Effector memory CD8-positive, alpha-beta T cell (primary cell): ENCODE measurements at regions not wholly inside any gene's neighbourhood (a gene's known extent, or its start where the extent isn't known, plus 50 kb on each side); places are given as distances from the start of the nearest gene placed in this dataset.

Source experiments
- ATAC-seq: fragments of 150-1000 bp; cut with Tn5 transposase; replicated peaks from 2 replicates; pipeline ENCODE4 v1.10.0; 2021; ENCODE audit warnings: mild to moderate bottlenecking, moderate library complexity
- DNase-seq, 3 experiments: peaks; one replicate each; pipeline ENCODE4 v3.0.0; 2021
- H3K27ac Mint-ChIP-seq, 2 donors: one replicate each; pipeline ENCODE4 v1.8.0; 2022; ENCODE audit warnings: mild to moderate bottlenecking in 2 of 2, mixed read lengths in 2 of 2, moderate library complexity in 2 of 2
- H3K27me3 Mint-ChIP-seq, 2 donors: one replicate each; pipeline ENCODE4 v1.8.0; 2022; ENCODE audit warnings: mixed read lengths in 2 of 2
- H3K36me3 Mint-ChIP-seq: one replicate; pipeline ENCODE4 v1.8.0; 2022; ENCODE audit warnings: mild to moderate bottlenecking, moderate library complexity, mixed read lengths; ENCODE audit not compliant: insufficient read depth
- H3K4me1 Mint-ChIP-seq, 2 donors: one replicate each; pipeline ENCODE4 v1.8.0; 2022; ENCODE audit warnings: low read depth in 2 of 2, mixed read lengths in 2 of 2
- H3K4me3 Mint-ChIP-seq, 2 donors: one replicate each; pipeline ENCODE4 v1.8.0; 2022; ENCODE audit warnings: mild to moderate bottlenecking in 2 of 2, mixed read lengths in 2 of 2, moderate library complexity in 2 of 2
- H3K9me3 Mint-ChIP-seq, 2 donors: one replicate each; pipeline ENCODE4 v1.8.0; 2022; ENCODE audit warnings: mixed read lengths in 2 of 2

DNA sequence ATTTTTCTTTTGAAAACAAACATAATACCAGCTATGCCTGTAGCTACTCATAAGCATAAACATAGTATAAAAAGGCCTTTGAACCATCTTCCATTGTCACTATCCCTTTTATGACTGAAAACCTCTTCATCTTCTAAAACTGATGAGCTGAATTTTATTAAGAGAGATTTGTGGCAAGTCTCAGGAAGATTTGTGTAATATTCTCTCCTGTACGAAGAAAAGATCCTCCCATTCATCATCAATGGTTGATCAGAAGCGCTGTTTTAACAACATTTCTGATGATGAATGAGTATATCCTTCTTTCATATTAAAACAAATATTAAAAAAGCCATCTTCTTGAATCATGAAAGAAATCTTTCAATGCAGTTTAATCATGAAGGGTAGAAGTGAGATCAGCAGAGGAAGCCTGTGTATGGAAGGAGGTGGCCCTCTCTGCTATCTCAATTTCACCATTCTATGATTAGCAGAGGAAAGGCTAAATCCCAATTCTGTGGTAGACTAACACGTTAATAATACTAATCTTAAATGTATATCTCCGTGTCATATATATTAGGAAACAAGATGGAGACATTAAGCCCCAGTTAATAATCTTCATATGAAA is 430.2 kb downstream of the FRK start:
- Mint-ChIP-seq H3K27me3 (no peaks in the 10 kb centered on the region), H3K4me3 (no peak overlapping the region), H3K9me3 (peaks cover 0 to 6% of the 10 kb centered on the region in 2 donors), H3K36me3 (no peaks in the 10 kb centered on the region), H3K27ac (no peak overlapping the region), H3K4me1 (no peaks in the 10 kb centered on the region)
- DNase-seq (no peak), ATAC-seq (no peak)

GRCh38 chr6:115629415-115629814 is 431.3 kb downstream of the FRK start:
- ATAC-seq, result no peak

DNA sequence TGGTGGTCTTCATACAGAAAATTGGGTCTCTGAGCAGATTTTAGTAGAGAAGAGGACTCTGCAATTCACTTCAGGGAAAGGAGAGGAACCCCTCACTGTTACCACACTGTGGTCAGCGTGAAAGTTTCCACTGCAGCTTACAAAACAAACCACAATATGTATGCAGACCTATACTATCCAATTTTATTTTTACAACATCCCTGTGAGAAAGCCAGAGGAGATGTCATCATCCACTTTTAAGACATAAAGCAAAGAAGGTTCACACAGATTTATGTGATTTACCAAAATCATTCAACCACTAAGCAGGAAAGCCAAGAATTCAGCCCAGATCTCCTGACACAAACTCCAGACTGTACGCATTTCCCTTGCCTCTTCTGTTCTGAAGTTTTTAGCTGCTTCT is 442.4 kb downstream of the FRK start:
- no peak for DNase-seq
- Mint-ChIP-seq H3K9me3 (peaks cover 0 to 11% of the 10 kb centered on the region in 2 donors), H3K36me3 (no peaks in the 10 kb centered on the region), H3K4me1 (no peaks in the 10 kb centered on the region), H3K27ac (no peak overlapping the region), H3K4me3 (no peak overlapping the region), H3K27me3 (no peaks in the 10 kb centered on the region)
- ATAC-seq, result no peak

More at GRCh38 chr6:115629415-115629814, 431.3 kb downstream of the FRK start:
- H3K27ac Mint-ChIP-seq, result no peak overlapping the region
- no peaks in the 10 kb centered on the region for H3K27me3 Mint-ChIP-seq
- no peaks in the 10 kb centered on the region for H3K36me3 Mint-ChIP-seq
- no peak overlapping the region for H3K4me3 Mint-ChIP-seq
- no peaks in the 10 kb centered on the region for H3K4me1 Mint-ChIP-seq
- H3K9me3 Mint-ChIP-seq, result peaks cover 0 to 6% of the 10 kb centered on the region in 2 donors
- no peak for DNase-seq

GRCh38 chr6:115617031-115617430 is 443.7 kb downstream of the FRK start:
- Mint-ChIP-seq H3K4me1 (no peaks in the 10 kb centered on the region), H3K27me3 (no peaks in the 10 kb centered on the region), H3K27ac (no peak overlapping the region), H3K9me3 (peaks cover 0 to 9% of the 10 kb centered on the region in 2 donors), H3K4me3 (no peak overlapping the region), H3K36me3 (no peaks in the 10 kb centered on the region)
- ATAC-seq (no peak), DNase-seq (no peak)

DNA sequence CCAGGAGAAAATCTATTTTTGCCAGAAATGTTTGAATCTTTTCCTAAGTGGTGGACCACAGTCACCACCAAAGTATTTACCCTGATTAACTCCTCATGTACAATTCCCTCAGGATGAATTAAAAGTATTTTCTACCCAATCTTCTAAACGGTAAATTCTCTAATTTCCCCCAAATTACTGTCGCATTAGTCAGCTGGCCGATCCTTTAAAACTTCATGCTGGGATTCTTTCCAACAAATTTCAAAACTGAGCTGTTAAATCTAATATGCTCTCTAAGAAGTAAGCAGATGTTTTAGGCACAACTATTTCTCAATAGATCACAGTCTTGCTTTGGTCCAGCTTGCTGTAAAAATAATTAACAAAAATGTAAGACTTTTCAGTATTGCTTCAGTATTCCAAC is 447.2 kb downstream of the FRK start:
- H3K36me3 Mint-ChIP-seq, result no peaks in the 10 kb centered on the region
- ATAC-seq (no peak), DNase-seq (no peak)
- no peak overlapping the region for H3K4me3 Mint-ChIP-seq
- H3K9me3 Mint-ChIP-seq, result peaks cover 9 to 10% of the 10 kb centered on the region in 2 donors
- no peak overlapping the region for H3K27ac Mint-ChIP-seq
- H3K27me3 Mint-ChIP-seq, result no peaks in the 10 kb centered on the region
- no peaks in the 10 kb centered on the region for H3K4me1 Mint-ChIP-seq

GRCh38 chr6:115612796-115613479 is 447.8 kb downstream of the FRK start:
- Mint-ChIP-seq H3K36me3 (no peaks in the 10 kb centered on the region), H3K27ac (no peak overlapping the region), H3K27me3 (no peaks in the 10 kb centered on the region), H3K9me3 (peaks cover 9 to 10% of the 10 kb centered on the region in 2 donors), H3K4me3 (no peak overlapping the region), H3K4me1 (no peaks in the 10 kb centered on the region)
- no peak for DNase-seq
- no peak for ATAC-seq

- Mint-ChIP-seq H3K36me3 (no peaks in the 10 kb centered on the region), H3K4me3 (no peak overlapping the region), H3K9me3 (peaks cover 8 to 10% of the 10 kb centered on the region in 2 donors), H3K4me1 (no peaks in the 10 kb centered on the region), H3K27ac (no peak overlapping the region), H3K27me3 (no peaks in the 10 kb centered on the region)
- DNase-seq, result no peak
- no peak for ATAC-seq
These were observed 448.5 kb downstream of the FRK start for GRCh38 chr6:115612216-115612615.

DNA sequence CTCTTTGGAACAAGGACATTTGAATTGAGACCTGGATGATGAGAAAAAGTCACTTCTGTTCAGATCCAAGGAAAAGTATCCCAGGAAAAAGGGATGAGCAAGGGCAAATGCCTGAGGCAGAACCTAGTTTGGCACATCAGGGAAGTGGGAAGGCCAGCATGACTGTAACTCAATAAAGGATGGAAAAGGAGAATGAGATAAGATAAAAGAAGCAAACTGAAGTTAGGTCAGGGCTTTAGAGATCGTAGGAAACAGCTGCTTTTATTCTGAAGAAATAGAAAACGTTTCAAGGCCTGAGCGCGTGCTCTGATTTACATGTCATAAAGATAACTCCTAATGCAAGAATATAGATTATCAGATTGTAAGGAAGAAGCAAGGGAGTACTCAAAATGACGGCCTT is 450.0 kb downstream of the FRK start:
- no peaks in the 10 kb centered on the region for H3K36me3 Mint-ChIP-seq
- no peaks in the 10 kb centered on the region for H3K27me3 Mint-ChIP-seq
- ATAC-seq (no peak), DNase-seq (no peak)
- peaks cover 6 to 10% of the 10 kb centered on the region in 2 donors for H3K9me3 Mint-ChIP-seq
- no peaks in the 10 kb centered on the region for H3K4me1 Mint-ChIP-seq
- H3K4me3 Mint-ChIP-seq, result no peak overlapping the region
- no peak overlapping the region for H3K27ac Mint-ChIP-seq

DNA sequence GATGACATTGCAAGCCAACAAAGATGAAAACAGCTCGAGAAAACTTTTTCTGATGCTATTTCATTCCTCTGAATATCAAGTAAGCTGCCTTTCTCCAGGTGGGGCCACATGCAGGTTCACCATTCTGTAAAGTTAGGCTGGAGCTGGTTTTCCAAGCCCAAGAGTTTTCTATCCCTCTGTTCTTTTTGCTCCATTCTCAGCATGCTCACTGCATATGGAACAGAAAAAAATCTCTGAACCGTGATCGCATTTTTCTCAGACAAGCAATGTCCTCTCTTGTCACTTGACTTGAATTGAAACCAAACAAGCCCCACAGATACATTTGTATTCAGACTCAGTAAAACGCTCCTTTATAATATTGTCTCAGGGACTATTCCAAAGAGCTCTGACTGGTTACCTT is 451.6 kb downstream of the FRK start:
- no peaks in the 10 kb centered on the region for H3K36me3 Mint-ChIP-seq
- H3K27me3 Mint-ChIP-seq, result no peaks in the 10 kb centered on the region
- no peaks in the 10 kb centered on the region for H3K4me1 Mint-ChIP-seq
- DNase-seq, result no peak
- no peak overlapping the region for H3K27ac Mint-ChIP-seq
- no peak for ATAC-seq
- H3K4me3 Mint-ChIP-seq, result no peak overlapping the region
- H3K9me3 Mint-ChIP-seq, result peaks cover 7 to 10% of the 10 kb centered on the region in 2 donors

DNA sequence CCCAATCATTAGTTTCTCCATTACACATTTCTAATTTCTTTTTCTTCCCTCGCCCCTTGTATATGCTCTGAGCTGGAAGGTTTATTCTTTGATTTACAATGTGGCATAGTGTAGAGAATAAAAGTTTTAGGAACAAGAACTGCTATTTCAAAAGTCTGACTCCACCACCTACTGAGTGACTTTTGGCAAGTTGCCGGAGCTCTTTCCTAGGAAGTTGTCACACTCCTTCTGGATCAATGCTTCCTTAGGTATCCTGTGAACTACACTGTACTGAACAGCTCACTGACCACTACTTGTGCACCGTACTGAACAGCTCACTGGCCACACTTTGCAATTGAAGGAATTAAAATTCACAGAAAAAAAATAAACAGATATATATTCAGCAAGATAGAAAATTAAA is 458.2 kb downstream of the FRK start:
- Mint-ChIP-seq H3K4me1 (no peaks in the 10 kb centered on the region), H3K4me3 (no peak overlapping the region), H3K27me3 (no peaks in the 10 kb centered on the region), H3K36me3 (no peaks in the 10 kb centered on the region), H3K9me3 (peaks cover 10 to 15% of the 10 kb centered on the region in 2 donors), H3K27ac (no peak overlapping the region)
- no peak for DNase-seq
- ATAC-seq, result no peak

GRCh38 chr6:115601509-115601908 is 459.2 kb downstream of the FRK start:
- H3K36me3 Mint-ChIP-seq, result no peaks in the 10 kb centered on the region
- H3K9me3 Mint-ChIP-seq, result peaks cover 10 to 15% of the 10 kb centered on the region in 2 donors
- no peak for DNase-seq
- H3K4me1 Mint-ChIP-seq, result no peaks in the 10 kb centered on the region
- H3K4me3 Mint-ChIP-seq, result no peak overlapping the region
- no peaks in the 10 kb centered on the region for H3K27me3 Mint-ChIP-seq
- ATAC-seq, result no peak
- no peak overlapping the region for H3K27ac Mint-ChIP-seq

DNA sequence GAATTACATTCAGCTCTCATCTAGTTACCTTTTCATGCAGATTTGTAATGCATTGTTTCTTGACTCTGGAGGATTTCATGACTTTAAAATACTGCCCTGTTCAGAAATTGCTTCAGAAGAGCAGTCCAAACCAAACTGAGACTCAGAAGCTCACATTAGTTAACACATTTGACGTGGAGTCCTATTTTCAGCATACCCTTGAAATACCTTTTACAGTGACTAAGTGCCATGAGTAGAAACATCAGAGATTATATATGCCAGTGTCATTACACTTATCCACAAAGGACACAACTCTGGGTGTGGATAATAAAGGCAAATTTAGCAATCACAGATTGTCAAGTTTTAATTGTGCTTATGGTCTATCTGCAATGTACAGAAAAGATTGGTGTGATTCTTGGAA is 459.6 kb downstream of the FRK start:
- H3K27ac Mint-ChIP-seq, result no peak overlapping the region
- no peaks in the 10 kb centered on the region for H3K4me1 Mint-ChIP-seq
- H3K27me3 Mint-ChIP-seq, result no peaks in the 10 kb centered on the region
- peaks cover 10 to 15% of the 10 kb centered on the region in 2 donors for H3K9me3 Mint-ChIP-seq
- no peak overlapping the region for H3K4me3 Mint-ChIP-seq
- H3K36me3 Mint-ChIP-seq, result no peaks in the 10 kb centered on the region
- DNase-seq (no peak), ATAC-seq (no peak)

GRCh38 chr6:115594891-115595290 is 465.8 kb downstream of the FRK start:
- H3K9me3 Mint-ChIP-seq, result peaks cover 8 to 10% of the 10 kb centered on the region in 2 donors
- no peaks in the 10 kb centered on the region for H3K27me3 Mint-ChIP-seq
- no peaks in the 10 kb centered on the region for H3K4me1 Mint-ChIP-seq
- DNase-seq (no peak), ATAC-seq (no peak)
- H3K27ac Mint-ChIP-seq, result no peak overlapping the region
- no peak overlapping the region for H3K4me3 Mint-ChIP-seq
- no peaks in the 10 kb centered on the region for H3K36me3 Mint-ChIP-seq

- no peak overlapping the region for H3K4me3 Mint-ChIP-seq
- H3K9me3 Mint-ChIP-seq, result peaks cover 0 to 9% of the 10 kb centered on the region in 2 donors
- no peak overlapping the region for H3K27ac Mint-ChIP-seq
- DNase-seq (no peak), ATAC-seq (no peak)
- H3K4me1 Mint-ChIP-seq, result no peaks in the 10 kb centered on the region
- no peaks in the 10 kb centered on the region for H3K36me3 Mint-ChIP-seq
- H3K27me3 Mint-ChIP-seq, result no peaks in the 10 kb centered on the region
These were observed 468.7 kb downstream of the FRK start for GRCh38 chr6:115592025-115592424.
